Natural killer cell (primary cell): ENCODE measurements at regions not wholly inside any gene's neighbourhood (a gene's known extent, or its start where the extent isn't known, plus 50 kb on each side); places are given as distances from the start of the nearest gene placed in this dataset.

Experiments used
- ATAC-seq, 3 donors: fragments of 150-1000 bp in 2 of 3; fragments of 200-7000 bp in 1 of 3; cut with Tn5 transposase; 1 replicate in 1 of 3; 2 replicates in 2 of 3; pipeline ENCODE4 v1.10.0; 2021; ENCODE audit warnings: mild to moderate bottlenecking in 2 of 3, moderate library complexity in 2 of 3
- DNase-seq, 2 donors: peaks; one replicate each; pipeline versions ENCODE4 v3.0.0 to v3.0.0-alpha.2; 2013 to 2021; ENCODE audit warnings: mixed read lengths in 1 of 2
- H3K27ac ChIP-seq: one replicate; pipeline ENCODE4 v1.5.1; 2013; ENCODE audit warnings: mild to moderate bottlenecking, low read length
- H3K27me3 ChIP-seq: one replicate; pipeline ENCODE4 v1.6.1; 2013; ENCODE audit warnings: low read length; ENCODE audit not compliant: control insufficient read depth, insufficient read depth
- H3K36me3 ChIP-seq: one replicate; pipeline ENCODE4 v1.6.1; 2013; ENCODE audit warnings: low read length; ENCODE audit not compliant: control insufficient read depth, insufficient read depth
- H3K4me1 ChIP-seq: one replicate; pipeline ENCODE4 v1.6.1; 2013; ENCODE audit warnings: low read length; ENCODE audit not compliant: control insufficient read depth, insufficient read depth
- H3K4me3 ChIP-seq: one replicate; pipeline ENCODE4 v1.5.1; 2013; ENCODE audit warnings: low read length
- H3K9me3 ChIP-seq: one replicate; pipeline ENCODE4 v1.6.1; 2013; ENCODE audit warnings: low read length; ENCODE audit not compliant: control insufficient read depth, insufficient read depth
- H3K27ac Mint-ChIP-seq, 2 donors: one replicate each; pipeline ENCODE4 v1.8.0; 2022; ENCODE audit warnings: mild to moderate bottlenecking in 2 of 2, mixed read lengths in 2 of 2, moderate library complexity in 1 of 2
- H3K27me3 Mint-ChIP-seq, 2 donors: one replicate each; pipeline ENCODE4 v1.8.0; 2022; ENCODE audit warnings: low read depth in 2 of 2, mixed read lengths in 2 of 2
- H3K36me3 Mint-ChIP-seq: one replicate; pipeline ENCODE4 v1.8.0; 2022; ENCODE audit warnings: mixed read lengths
- H3K4me1 Mint-ChIP-seq, 2 donors: one replicate each; pipeline ENCODE4 v1.8.0; 2022; ENCODE audit warnings: mixed read lengths in 2 of 2
- H3K4me3 Mint-ChIP-seq: one replicate; pipeline ENCODE4 v1.8.0; 2022; ENCODE audit warnings: mild to moderate bottlenecking, moderate library complexity, mixed read lengths
- H3K9me3 Mint-ChIP-seq, 2 donors: one replicate each; pipeline ENCODE4 v1.8.0; 2022; ENCODE audit warnings: mixed read lengths in 2 of 2
- CTCF ChIP-seq: fragments of 200-600 bp; IDR thresholded peaks from one replicate; pipeline ENCODE4 v1.8.0; 2022; ENCODE audit warnings: antibody characterized with exemption
- WGBS: methylation state at CpG from one replicate; pipeline ENCODE4 v1.1.7; 2013; ENCODE audit warnings: missing lambda C conversion rate; ENCODE audit not compliant: insufficient coverage; 5-methylcytosine and 5-hydroxymethylcytosine counted together
- intact Hi-C: fragments of 100-400 bp; cut with micrococcal nuclease; formaldehyde crosslinking; loops from one replicate; pipeline ENCODE4 v1.14.2; 2022

DNA sequence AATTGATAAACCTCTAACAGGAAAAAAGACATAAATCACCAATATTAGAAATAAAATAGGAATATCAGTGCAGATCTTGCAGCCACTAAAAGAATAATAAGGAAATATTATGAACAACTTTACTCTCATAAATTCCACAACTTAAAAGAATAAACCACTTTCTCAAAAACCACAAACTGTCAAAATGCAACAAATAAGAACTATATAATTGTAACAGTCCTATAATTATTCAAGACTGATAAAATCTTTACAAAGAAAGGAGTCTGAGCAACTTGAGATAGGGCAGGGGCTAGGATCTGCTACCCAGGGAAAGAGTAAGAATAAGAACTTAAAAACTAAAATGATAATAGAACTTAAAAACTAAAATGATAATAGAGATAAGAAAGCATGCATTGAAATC, 169.5 kb upstream of the GDF10 start:
- DNase-seq (no peak), ATAC-seq (no peak)
- intact Hi-C loops = no loop called here
- TF ChIP-seq CTCF = no peak
- H3K4me1 ChIP-seq = no peaks in the 10 kb centered on the region
- no peak overlapping the region for H3K27ac ChIP-seq
- H3K36me3 ChIP-seq = no peaks in the 10 kb centered on the region
- Mint-ChIP-seq H3K36me3 (no peaks in the 10 kb centered on the region), H3K9me3 (peaks cover 0 to 2% of the 10 kb centered on the region in 2 donors), H3K27ac (no peak overlapping the region), H3K27me3 (no peaks in the 10 kb centered on the region), H3K4me1 (no peaks in the 10 kb centered on the region), H3K4me3 (no peak overlapping the region)
- no peak overlapping the region for H3K4me3 ChIP-seq
- H3K27me3 ChIP-seq = no peaks in the 10 kb centered on the region
- H3K9me3 ChIP-seq = no peaks in the 10 kb centered on the region

GRCh38 chr10:47133871-47134570, 166.0 kb upstream of the GDF10 start:
- H3K27me3 Mint-ChIP-seq = no peaks in the 10 kb centered on the region
- no peak overlapping the region for H3K4me3 Mint-ChIP-seq
- no peak overlapping the region for H3K4me3 ChIP-seq
- H3K27ac ChIP-seq = no peak overlapping the region
- no peaks in the 10 kb centered on the region for H3K4me1 Mint-ChIP-seq
- ATAC-seq = no peak
- no peak for TF ChIP-seq CTCF
- 51% methylated on average over 6 of the region's 6 CpGs for WGBS
- no peaks in the 10 kb centered on the region for H3K36me3 Mint-ChIP-seq
- H3K9me3 ChIP-seq = no peaks in the 10 kb centered on the region
- no peak for DNase-seq
- no peaks in the 10 kb centered on the region for H3K27me3 ChIP-seq
- peaks cover 0 to 2% of the 10 kb centered on the region in 2 donors for H3K9me3 Mint-ChIP-seq
- H3K4me1 ChIP-seq = no peaks in the 10 kb centered on the region
- intact Hi-C loops = no loop called here
- no peak overlapping the region for H3K27ac Mint-ChIP-seq
- no peaks in the 10 kb centered on the region for H3K36me3 ChIP-seq

GRCh38 chr10:47136866-47137265, 163.1 kb upstream of the GDF10 start:
- Mint-ChIP-seq H3K4me1 (no peaks in the 10 kb centered on the region), H3K27me3 (no peaks in the 10 kb centered on the region), H3K9me3 (no peaks in the 10 kb centered on the region), H3K27ac (no peak overlapping the region), H3K36me3 (no peaks in the 10 kb centered on the region), H3K4me3 (no peak overlapping the region)
- H3K9me3 ChIP-seq = no peaks in the 10 kb centered on the region
- H3K27ac ChIP-seq = no peak overlapping the region
- no peak overlapping the region for H3K4me3 ChIP-seq
- DNase-seq (no peak), ATAC-seq (no peak)
- H3K27me3 ChIP-seq = no peaks in the 10 kb centered on the region
- WGBS = 85% methylated on average over 3 of the region's 3 CpGs
- intact Hi-C loops = no loop called here
- TF ChIP-seq CTCF = no peak
- H3K4me1 ChIP-seq = no peaks in the 10 kb centered on the region
- no peaks in the 10 kb centered on the region for H3K36me3 ChIP-seq

DNA sequence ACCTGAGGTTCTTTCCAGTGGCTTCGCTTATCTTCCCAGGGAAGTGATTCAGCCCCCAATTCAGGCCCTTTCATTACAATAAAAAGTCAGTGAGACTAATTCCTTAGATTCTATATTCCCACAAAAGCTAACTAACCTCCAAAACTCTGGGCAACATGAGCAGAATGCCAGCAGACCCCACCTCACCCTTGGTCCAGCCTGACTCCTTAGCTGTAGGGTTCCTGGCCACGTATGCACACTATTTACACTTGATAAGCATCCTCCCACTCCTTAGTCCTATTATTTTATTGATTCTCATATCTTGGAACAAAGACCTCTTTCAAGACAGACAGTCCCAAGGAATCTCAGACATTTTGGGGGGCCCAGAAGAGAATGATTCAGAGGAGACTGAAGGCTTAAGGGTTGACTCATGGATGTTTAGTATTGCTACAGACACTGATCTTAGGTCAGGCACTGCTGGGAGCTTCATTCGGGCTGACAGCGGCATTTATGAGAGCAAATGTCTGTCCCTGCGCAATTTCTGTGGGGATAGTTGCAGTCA, 162.6 kb upstream of the GDF10 start:
- Mint-ChIP-seq H3K36me3 (no peaks in the 10 kb centered on the region), H3K4me3 (no peak overlapping the region), H3K27me3 (no peaks in the 10 kb centered on the region), H3K9me3 (no peaks in the 10 kb centered on the region), H3K4me1 (no peaks in the 10 kb centered on the region), H3K27ac (no peak overlapping the region)
- DNase-seq (no peak), ATAC-seq (no peak)
- no peak overlapping the region for H3K4me3 ChIP-seq
- no peak for TF ChIP-seq CTCF
- WGBS = 90% methylated on average over 5 of the region's 5 CpGs
- no peaks in the 10 kb centered on the region for H3K9me3 ChIP-seq
- no peaks in the 10 kb centered on the region for H3K36me3 ChIP-seq
- H3K27me3 ChIP-seq = no peaks in the 10 kb centered on the region
- H3K4me1 ChIP-seq = no peaks in the 10 kb centered on the region
- H3K27ac ChIP-seq = no peak overlapping the region
- intact Hi-C loops = no loop called here
